CD4-positive, alpha-beta T cell (primary cell): ENCODE measurements at regions not wholly inside any gene's neighbourhood (a gene's known extent, or its start where the extent isn't known, plus 50 kb on each side); places are given as distances from the start of the nearest gene placed in this dataset.

ENCODE experiments used
- ATAC-seq: fragments of 200-7000 bp; cut with Tn5 transposase; one replicate; pipeline ENCODE4 v1.10.0; 2022; ENCODE audit warnings: mild to moderate bottlenecking; ENCODE audit not compliant: poor library complexity
- CTCF ChIA-PET: fragments of 350-600 bp; sonication (Branson Sonifier 250); formaldehyde crosslinking; loops from one replicate; lab custom pipeline; 2021; ENCODE audit warnings: antibody characterized with exemption, inconsistent platforms; lab: Charles Lee
- POLR2A ChIA-PET: fragments of 350-600 bp; sonication (Branson Sonifier 250); formaldehyde crosslinking; loops from one replicate; lab custom pipeline; 2021; ENCODE audit warnings: antibody characterized with exemption, inconsistent platforms; lab: Charles Lee
- DNase-seq, 14 experiments: peaks; one replicate each; pipeline ENCODE4 v3.0.0-alpha.2; 2013 to 2020; ENCODE audit warnings: mixed read lengths in 2 of 14
- H3K27ac ChIP-seq, 2 donors: one replicate each; pipeline versions ENCODE4 v1.5.1 to v1.7.0; 2013; ENCODE audit warnings: low read length in 2 of 2, low read depth in 1 of 2, mild to moderate bottlenecking in 1 of 2
- H3K27me3 ChIP-seq, 2 experiments: 1 replicate in 1 of 2; 2 replicates in 1 of 2; pipeline versions ENCODE4 v1.6.1 to v1.7.0; 2013; ENCODE audit warnings: low read length in 2 of 2, control low read depth in 1 of 2, mild to moderate bottlenecking in 1 of 2, moderate library complexity in 1 of 2; ENCODE audit not compliant: insufficient read depth in 2 of 2, control insufficient read depth in 1 of 2
- H3K36me3 ChIP-seq: one replicate; pipeline ENCODE4 v1.6.1; 2013; ENCODE audit warnings: low read length, control low read depth; ENCODE audit not compliant: insufficient read depth
- H3K4me1 ChIP-seq: one replicate; pipeline ENCODE4 v1.6.1; 2013; ENCODE audit warnings: low read length, control low read depth; ENCODE audit not compliant: insufficient read depth
- H3K4me3 ChIP-seq: one replicate; pipeline ENCODE4 v1.5.1; 2013; ENCODE audit warnings: mild to moderate bottlenecking, low read length, moderate library complexity
- H3K9me3 ChIP-seq, 2 experiments: 1 replicate in 1 of 2; 2 replicates in 1 of 2; pipeline versions ENCODE4 v1.6.1 to v1.7.0; 2013; ENCODE audit warnings: low read length in 2 of 2, mild to moderate bottlenecking in 2 of 2, control low read depth in 1 of 2, moderate library complexity in 1 of 2; ENCODE audit not compliant: control insufficient read depth in 1 of 2, insufficient read depth in 1 of 2
- H3K27ac Mint-ChIP-seq: one replicate; pipeline ENCODE4 v1.8.0; 2020; ENCODE audit warnings: mixed read lengths
- H3K27me3 Mint-ChIP-seq: one replicate; pipeline ENCODE4 v1.8.0; 2021; ENCODE audit warnings: mixed read lengths
- H3K36me3 Mint-ChIP-seq: one replicate; pipeline ENCODE4 v1.8.0; 2021; ENCODE audit warnings: low read depth, mixed read lengths
- H3K4me1 Mint-ChIP-seq: one replicate; pipeline ENCODE4 v1.8.0; 2021; ENCODE audit warnings: low read depth, mixed read lengths
- H3K4me3 Mint-ChIP-seq: one replicate; pipeline ENCODE4 v1.8.0; 2020; ENCODE audit warnings: mild to moderate bottlenecking, mixed read lengths
- H3K9me3 Mint-ChIP-seq: one replicate; pipeline ENCODE4 v1.8.0; 2020; ENCODE audit warnings: mixed read lengths
- CTCF ChIP-seq: fragments of 200-600 bp; IDR thresholded peaks from one replicate; pipeline ENCODE4 v1.8.0; 2022; ENCODE audit warnings: antibody characterized with exemption, mild to moderate bottlenecking
- intact Hi-C, 2 experiments: fragments of 100-400 bp; cut with DNase I in 1 of 2; cut with micrococcal nuclease in 1 of 2; formaldehyde crosslinking; loops; one replicate each; pipeline versions ENCODE4 v1.15.1 to v1.9.0; 2023 to 2025; cut with DNase I, micrococcal nuclease

DNA sequence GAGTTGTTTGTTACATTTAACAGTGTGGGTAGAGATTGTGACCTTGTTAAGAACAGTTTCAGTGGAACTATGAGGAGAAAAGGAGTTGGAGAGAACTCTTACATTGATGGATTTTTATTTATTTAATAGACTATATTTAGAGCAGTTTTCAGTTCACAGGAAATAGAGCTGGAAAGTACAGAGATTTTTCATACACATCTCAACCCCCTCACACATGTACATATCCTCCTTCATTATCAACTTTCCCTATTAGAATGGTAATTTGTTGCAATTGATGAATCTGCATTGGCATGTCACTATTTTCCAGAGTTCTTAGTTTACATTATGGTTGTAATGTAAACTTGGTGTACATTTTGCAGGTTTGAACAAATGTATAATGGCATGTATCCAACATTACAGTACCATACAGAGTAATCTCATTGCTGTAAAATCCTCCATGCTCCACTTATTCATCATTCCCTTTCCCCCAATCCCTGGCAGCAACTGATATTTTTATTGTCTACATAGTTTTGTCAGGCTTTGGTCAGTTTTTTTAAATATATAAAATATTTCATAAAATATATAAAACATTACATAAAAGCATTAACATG is 756.6 kb upstream of the DPPA4 start:
- no peak overlapping the region for H3K27ac Mint-ChIP-seq
- DNase-seq, result no peak
- H3K4me1 Mint-ChIP-seq, result no peaks in the 10 kb centered on the region
- no peak for ATAC-seq
- POLR2A ChIA-PET, result no interaction called here
- no peaks in the 10 kb centered on the region for H3K9me3 Mint-ChIP-seq
- no peaks in the 10 kb centered on the region for H3K36me3 ChIP-seq
- TF ChIP-seq CTCF, result no peak
- H3K4me1 ChIP-seq, result no peaks in the 10 kb centered on the region
- H3K36me3 Mint-ChIP-seq, result no peaks in the 10 kb centered on the region
- H3K27ac ChIP-seq, result no peak overlapping the region
- no peak overlapping the region for H3K4me3 Mint-ChIP-seq
- H3K27me3 Mint-ChIP-seq, result no peaks in the 10 kb centered on the region
- H3K9me3 ChIP-seq, result no peaks in the 10 kb centered on the region
- intact Hi-C loops, result no loop called here
- no peaks in the 10 kb centered on the region for H3K27me3 ChIP-seq
- H3K4me3 ChIP-seq, result no peak overlapping the region
- CTCF ChIA-PET, result no interaction called here

DNA sequence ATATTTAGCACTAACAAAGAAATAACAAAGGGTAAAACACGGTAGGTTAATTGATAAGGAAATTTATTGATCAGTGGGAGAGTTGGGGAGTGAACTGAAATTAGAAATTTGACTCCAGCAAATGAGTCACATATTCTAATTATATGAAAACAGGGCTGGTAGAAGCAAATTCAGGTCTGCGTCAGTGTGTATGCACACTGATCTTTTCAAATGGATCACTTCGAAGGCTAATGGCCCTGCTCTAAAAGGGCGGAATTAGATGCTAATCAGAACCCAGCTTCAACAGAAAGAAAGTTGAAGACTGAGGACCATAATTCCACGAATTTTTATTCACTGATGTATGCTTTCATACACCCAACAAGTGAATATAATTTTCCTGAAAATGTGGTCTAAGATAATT is 762.4 kb upstream of the DPPA4 start:
- intact Hi-C loops, result no loop called here
- Mint-ChIP-seq H3K36me3 (no peaks in the 10 kb centered on the region), H3K27ac (no peak overlapping the region), H3K4me3 (no peak overlapping the region), H3K27me3 (no peaks in the 10 kb centered on the region), H3K9me3 (no peaks in the 10 kb centered on the region), H3K4me1 (no peaks in the 10 kb centered on the region)
- no peak for TF ChIP-seq CTCF
- H3K9me3 ChIP-seq, result no peaks in the 10 kb centered on the region
- no peak for DNase-seq
- no peaks in the 10 kb centered on the region for H3K4me1 ChIP-seq
- no peaks in the 10 kb centered on the region for H3K36me3 ChIP-seq
- CTCF ChIA-PET, result no interaction called here
- no peak for ATAC-seq
- H3K4me3 ChIP-seq, result no peak overlapping the region
- H3K27me3 ChIP-seq, result no peaks in the 10 kb centered on the region
- POLR2A ChIA-PET, result no interaction called here
- no peak overlapping the region for H3K27ac ChIP-seq

- POLR2A ChIA-PET, result no interaction called here
Observed at GRCh38 chr3:110101361-110101760, 764.0 kb upstream of the DPPA4 start.

More at GRCh38 chr3:110101361-110101760, 764.0 kb upstream of the DPPA4 start:
- H3K4me3 Mint-ChIP-seq, result no peak overlapping the region
- H3K4me3 ChIP-seq, result no peak overlapping the region
- no peak for DNase-seq
- H3K4me1 Mint-ChIP-seq, result no peaks in the 10 kb centered on the region
- H3K9me3 ChIP-seq, result no peaks in the 10 kb centered on the region
- no peaks in the 10 kb centered on the region for H3K27me3 ChIP-seq
- H3K9me3 Mint-ChIP-seq, result no peaks in the 10 kb centered on the region
- H3K27ac Mint-ChIP-seq, result no peak overlapping the region
- H3K27me3 Mint-ChIP-seq, result no peaks in the 10 kb centered on the region
- intact Hi-C loops, result no loop called here
- ATAC-seq, result no peak
- H3K36me3 ChIP-seq, result no peaks in the 10 kb centered on the region
- CTCF ChIA-PET, result interaction anchor here (0.8 kb wide), 1 partner anchor 213 kb away, joined by 3 read pairs; no protein-coding TSS in a partner anchor
- H3K36me3 Mint-ChIP-seq, result no peaks in the 10 kb centered on the region
- no peaks in the 10 kb centered on the region for H3K4me1 ChIP-seq
- no peak overlapping the region for H3K27ac ChIP-seq
- no peak for TF ChIP-seq CTCF
